ENCODE measurements at regions not wholly inside any gene's neighbourhood (a gene's known extent, or its start where the extent isn't known, plus 50 kb on each side); places are given as distances from the start of the nearest gene placed in this dataset.

DNA sequence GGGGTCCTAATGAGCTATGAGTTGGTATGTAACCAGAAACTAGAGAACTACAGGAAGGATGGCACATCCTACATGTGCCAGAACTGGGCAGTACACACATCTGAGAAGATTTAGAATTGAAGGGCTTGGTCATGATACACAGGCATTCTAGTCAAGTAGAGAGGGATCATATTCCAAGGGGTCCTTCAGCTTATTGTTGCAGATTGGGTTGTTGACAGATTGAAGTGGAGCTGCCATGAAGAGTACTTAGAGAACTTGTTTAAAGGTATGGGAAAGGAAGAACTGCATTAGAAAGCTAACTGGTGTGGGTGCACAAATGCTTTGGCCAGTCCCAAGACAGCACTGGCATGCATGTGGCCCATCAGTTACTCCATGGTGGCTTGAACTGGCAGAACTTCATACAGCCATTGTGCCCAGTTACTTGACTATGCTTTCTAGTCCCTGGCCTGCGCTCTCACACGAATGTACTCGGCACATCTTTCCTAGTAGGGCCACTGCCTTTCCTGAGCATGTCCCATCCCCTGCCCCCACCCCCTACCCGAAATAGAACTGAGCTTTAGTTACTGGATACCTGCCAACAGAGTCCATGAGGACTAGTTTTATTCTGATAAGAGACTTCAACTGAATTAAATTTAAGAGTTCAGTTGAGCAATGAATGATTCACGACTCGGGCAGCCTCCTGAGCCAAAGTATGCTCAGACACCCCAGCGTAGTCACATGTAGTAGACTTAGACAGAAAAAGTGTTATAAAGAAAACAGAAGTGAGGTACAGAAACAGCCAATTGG, 64.0 kb downstream of the CCNG2 start:
- DNase-seq (ENCODE audit: low spot score in 2 of 2), result no peak
- WGBS, result 67% methylated on average over 7 of the region's 7 CpGs

DNA sequence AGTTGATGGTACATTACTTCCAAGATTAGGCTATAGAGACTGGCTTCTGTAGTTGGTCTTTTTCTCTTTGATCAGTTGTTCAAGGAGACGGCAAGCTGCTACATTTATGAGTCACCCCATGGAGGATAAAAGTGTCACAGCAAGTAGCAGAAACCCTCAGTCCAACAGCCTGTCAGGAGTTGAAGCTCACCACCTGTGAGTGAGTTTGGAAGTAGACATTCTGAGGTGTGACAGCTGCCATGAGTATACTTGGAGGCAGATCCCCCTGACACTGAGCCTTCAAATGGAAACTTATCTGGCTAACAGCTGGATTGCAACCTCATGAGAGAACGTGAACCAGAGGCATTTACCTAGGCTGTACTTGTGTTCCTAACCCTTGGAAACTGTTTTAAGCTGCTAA, 68.0 kb downstream of the CCNG2 start:
- no peaks in the 10 kb centered on the region for H3K27me3 ChIP-seq
- peaks cover 4% of the 10 kb centered on the region for H3K4me1 ChIP-seq
- H3K36me3 ChIP-seq, result no peaks in the 10 kb centered on the region
- peaks cover 11% of the 10 kb centered on the region for H3K9me3 ChIP-seq
- H3K27ac ChIP-seq, result no peak overlapping the region
- H3K4me3 ChIP-seq, result no peak overlapping the region
- 45% methylated on average over 2 of the region's 2 CpGs for WGBS
- no peak for TF ChIP-seq POLR2A (IDR thresholded peaks at IDR 0.05)
- TF ChIP-seq, protein P1, sequence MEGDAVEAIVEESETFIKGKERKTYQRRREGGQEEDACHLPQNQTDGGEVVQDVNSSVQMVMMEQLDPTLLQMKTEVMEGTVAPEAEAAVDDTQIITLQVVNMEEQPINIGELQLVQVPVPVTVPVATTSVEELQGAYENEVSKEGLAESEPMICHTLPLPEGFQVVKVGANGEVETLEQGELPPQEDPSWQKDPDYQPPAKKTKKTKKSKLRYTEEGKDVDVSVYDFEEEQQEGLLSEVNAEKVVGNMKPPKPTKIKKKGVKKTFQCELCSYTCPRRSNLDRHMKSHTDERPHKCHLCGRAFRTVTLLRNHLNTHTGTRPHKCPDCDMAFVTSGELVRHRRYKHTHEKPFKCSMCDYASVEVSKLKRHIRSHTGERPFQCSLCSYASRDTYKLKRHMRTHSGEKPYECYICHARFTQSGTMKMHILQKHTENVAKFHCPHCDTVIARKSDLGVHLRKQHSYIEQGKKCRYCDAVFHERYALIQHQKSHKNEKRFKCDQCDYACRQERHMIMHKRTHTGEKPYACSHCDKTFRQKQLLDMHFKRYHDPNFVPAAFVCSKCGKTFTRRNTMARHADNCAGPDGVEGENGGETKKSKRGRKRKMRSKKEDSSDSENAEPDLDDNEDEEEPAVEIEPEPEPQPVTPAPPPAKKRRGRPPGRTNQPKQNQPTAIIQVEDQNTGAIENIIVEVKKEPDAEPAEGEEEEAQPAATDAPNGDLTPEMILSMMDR (IDR thresholded peaks at IDR 0.05), result no peak
- TF ChIP-seq POLR2AphosphoS5 (IDR thresholded peaks at IDR 0.05), result no peak
- no peak for TF ChIP-seq EP300 (IDR thresholded peaks at IDR 0.05)
- DNase-seq (ENCODE audit: low spot score in 2 of 2), result no peak

More for the DNA sequence above, 64.0 kb downstream of the CCNG2 start:
- Histone ChIP-seq H3K4me1 (no peaks in the 10 kb centered on the region), H3K36me3 (no peaks in the 10 kb centered on the region), H3K9me3 (no peaks in the 10 kb centered on the region), H3K27ac (no peak overlapping the region), H3K4me3 (no peak overlapping the region), H3K27me3 (no peaks in the 10 kb centered on the region)
- no peak for TF ChIP-seq POLR2AphosphoS5 (IDR thresholded peaks at IDR 0.05)
- no peak for TF ChIP-seq POLR2A (IDR thresholded peaks at IDR 0.05)
- TF ChIP-seq, protein P1 (IDR thresholded peaks at IDR 0.05), result no peak
- TF ChIP-seq EP300 (IDR thresholded peaks at IDR 0.05), result no peak

DNA sequence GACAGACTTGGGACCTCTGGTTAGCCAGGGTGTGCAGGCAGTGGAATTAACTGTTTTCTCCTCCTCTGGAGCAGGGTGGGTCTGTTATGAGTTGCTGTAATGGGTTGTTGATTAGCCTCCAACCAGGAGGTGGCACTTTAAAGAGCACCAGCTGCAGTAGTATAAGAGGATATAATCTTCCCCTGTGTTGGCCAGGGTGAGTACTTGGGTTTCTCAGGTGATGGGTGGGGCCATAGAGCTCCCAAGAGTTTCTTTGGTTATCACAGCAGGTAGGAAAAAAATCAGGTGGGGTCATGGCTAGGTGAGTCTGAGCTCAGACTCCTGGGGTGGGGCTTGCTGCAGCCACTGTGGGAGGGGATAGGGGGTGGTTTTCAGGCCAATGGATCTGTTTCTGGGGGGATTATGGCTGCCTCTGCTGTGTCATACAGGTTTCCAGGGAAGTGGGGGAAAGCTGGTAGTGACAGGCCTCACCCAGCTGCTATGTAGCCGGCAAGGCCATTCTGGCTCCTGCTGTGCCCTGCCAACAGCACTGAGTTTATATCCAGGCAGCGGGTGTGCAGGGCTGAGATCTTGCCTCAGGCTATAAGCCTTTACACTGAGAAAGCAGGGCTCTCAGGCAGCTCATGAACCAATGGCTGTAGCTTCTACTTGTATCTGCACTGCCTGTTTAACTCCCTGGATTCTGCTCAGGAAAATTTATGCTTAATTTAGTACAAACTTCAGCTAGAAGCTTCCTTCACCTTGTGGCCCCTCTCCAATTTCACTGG, 70.1 kb downstream of the CCNG2 start:
- TF ChIP-seq, protein P1 (IDR thresholded peaks at IDR 0.05), result no peak
- TF ChIP-seq EP300 (IDR thresholded peaks at IDR 0.05), result no peak
- no peak for TF ChIP-seq POLR2A (IDR thresholded peaks at IDR 0.05)
- TF ChIP-seq POLR2AphosphoS5 (IDR thresholded peaks at IDR 0.05), result no peak
- WGBS, result 83% methylated on average over 2 of the region's 2 CpGs
- Histone ChIP-seq H3K36me3 (no peaks in the 10 kb centered on the region), H3K9me3 (peaks cover 11% of the 10 kb centered on the region), H3K27me3 (no peaks in the 10 kb centered on the region), H3K4me1 (peaks cover 4% of the 10 kb centered on the region), H3K27ac (no peak overlapping the region), H3K4me3 (no peak overlapping the region)
- no peak for DNase-seq (ENCODE audit: low spot score in 2 of 2)

DNA sequence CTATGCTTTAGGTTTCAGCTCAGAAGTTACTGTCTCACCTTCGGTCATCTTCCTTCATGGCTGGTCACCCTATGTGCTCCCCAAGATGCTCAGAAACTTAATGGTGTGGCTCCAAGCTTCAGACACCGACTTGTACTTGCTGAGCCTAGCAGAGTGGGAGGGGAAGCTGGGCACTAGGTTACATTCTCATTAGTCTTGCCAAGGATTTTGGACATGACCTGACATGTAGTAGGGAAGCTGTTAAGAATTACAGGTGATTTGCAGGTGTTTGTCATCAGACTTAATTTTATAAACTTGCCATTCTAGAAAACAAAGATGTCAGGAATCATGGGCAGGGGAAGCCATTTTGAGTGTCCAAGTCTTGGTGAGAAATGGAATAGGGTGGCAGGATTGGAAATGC, 72.4 kb downstream of the CCNG2 start:
- TF ChIP-seq POLR2AphosphoS5 (IDR thresholded peaks at IDR 0.05), result no peak
- no peak for TF ChIP-seq POLR2A (IDR thresholded peaks at IDR 0.05)
- TF ChIP-seq EP300 (IDR thresholded peaks at IDR 0.05), result no peak
- TF ChIP-seq, protein P1 (IDR thresholded peaks at IDR 0.05), result no peak
- no peaks in the 10 kb centered on the region for H3K36me3 ChIP-seq
- peaks cover 4% of the 10 kb centered on the region for H3K4me1 ChIP-seq
- H3K27me3 ChIP-seq, result no peaks in the 10 kb centered on the region
- WGBS, result 69% methylated on average over 2 of the region's 2 CpGs
- no peak for DNase-seq (ENCODE audit: low spot score in 2 of 2)
- no peak overlapping the region for H3K27ac ChIP-seq
- H3K9me3 ChIP-seq, result peaks cover 11% of the 10 kb centered on the region
- no peak overlapping the region for H3K4me3 ChIP-seq

DNA sequence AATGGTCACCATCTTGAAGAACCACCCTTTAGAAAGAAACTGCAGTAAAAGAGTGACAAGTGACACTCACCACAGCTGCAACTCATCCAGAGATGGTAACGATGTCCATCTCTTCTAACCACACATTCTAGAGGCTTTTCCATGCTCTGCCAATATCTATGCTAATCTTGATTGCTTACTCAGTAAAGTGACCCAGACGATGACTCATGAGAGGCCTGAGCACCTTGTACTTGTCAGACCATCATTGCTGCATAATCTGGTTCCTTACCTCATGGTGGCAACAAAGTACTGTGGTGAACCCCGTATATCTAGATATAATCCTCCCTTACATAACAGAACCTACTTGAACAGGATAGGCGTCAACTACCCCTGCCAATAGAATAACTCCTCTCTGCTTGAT, 75.6 kb downstream of the CCNG2 start:
- no peak overlapping the region for H3K4me3 ChIP-seq
- whole genome bisulfite sequencing, result 84% methylated on average over 4 of the region's 4 CpGs

More for the DNA sequence above, 75.6 kb downstream of the CCNG2 start:
- Histone ChIP-seq H3K36me3 (no peaks in the 10 kb centered on the region), H3K4me1 (peaks cover 4% of the 10 kb centered on the region), H3K9me3 (peaks cover 6% of the 10 kb centered on the region), H3K27me3 (no peaks in the 10 kb centered on the region), H3K27ac (no peak overlapping the region)
- DNase-seq (ENCODE audit: low spot score in 2 of 2), result no peak
- no peak for TF ChIP-seq POLR2A (IDR thresholded peaks at IDR 0.05)
- TF ChIP-seq, protein P1 (IDR thresholded peaks at IDR 0.05), result no peak
- no peak for TF ChIP-seq POLR2AphosphoS5 (IDR thresholded peaks at IDR 0.05)
- TF ChIP-seq EP300 (IDR thresholded peaks at IDR 0.05), result no peak
